Lung (tissue), 11 donors: ENCODE measurements at regions not wholly inside any gene's neighbourhood (a gene's known extent, or its start where the extent isn't known, plus 50 kb on each side); places are given as distances from the start of the nearest gene placed in this dataset.

Source experiments
- ATAC-seq: fragments of 200-7000 bp; cut with Tn5 transposase; one replicate; pipeline ENCODE4 v1.9.1; 2020; ENCODE audit warnings: moderate number of reproducible peaks; ENCODE audit not compliant: insufficient read depth, low FRiP score
- DNase-seq, 3 donors: peaks; one replicate each; pipeline ENCODE4 v3.0.0-alpha.2; 2013 to 2017
- H3K27ac ChIP-seq, 2 donors: one replicate each; pipeline ENCODE4 v1.5.1; 2013; ENCODE audit warnings: mild to moderate bottlenecking in 2 of 2, moderate library complexity in 2 of 2, control low read depth in 1 of 2, inconsistent platforms in 1 of 2, low read depth in 1 of 2, low read length in 1 of 2
- H3K27me3 ChIP-seq, 3 donors: one replicate each; pipeline ENCODE4 v1.5.1; 2013; ENCODE audit warnings: low read length in 2 of 3; ENCODE audit not compliant: control insufficient read depth in 3 of 3, insufficient read depth in 3 of 3
- H3K36me3 ChIP-seq, 4 donors: one replicate each; pipeline ENCODE4 v1.5.1; 2013; ENCODE audit warnings: low read length in 4 of 4, mild to moderate bottlenecking in 1 of 4, moderate library complexity in 1 of 4; ENCODE audit not compliant: control insufficient read depth in 4 of 4, insufficient read depth in 4 of 4
- H3K4me1 ChIP-seq, 5 donors: one replicate each; pipeline ENCODE4 v1.5.1; 2013; ENCODE audit warnings: low read length in 5 of 5, mild to moderate bottlenecking in 2 of 5, moderate library complexity in 1 of 5; ENCODE audit not compliant: control insufficient read depth in 5 of 5, insufficient read depth in 5 of 5
- H3K4me3 ChIP-seq: one replicate; pipeline ENCODE4 v1.5.1; 2013; ENCODE audit warnings: mild to moderate bottlenecking, control low read depth, moderate library complexity
- H3K9ac ChIP-seq, 2 donors: one replicate each; pipeline ENCODE4 v1.5.1; 2013; ENCODE audit warnings: low read length in 2 of 2, control low read depth in 1 of 2; ENCODE audit not compliant: insufficient read depth in 1 of 2
- H3K9me3 ChIP-seq, 4 donors: one replicate each; pipeline ENCODE4 v1.5.1; 2013; ENCODE audit warnings: low read length in 3 of 4, mild to moderate bottlenecking in 1 of 4, moderate library complexity in 1 of 4; ENCODE audit not compliant: control insufficient read depth in 4 of 4, insufficient read depth in 3 of 4
- CTCF ChIP-seq: IDR thresholded peaks from 2 replicates; pipeline ENCODE4 v1.5.1; 2012; ENCODE audit warnings: mild to moderate bottlenecking; ENCODE audit errors: control extremely low read depth, extremely low read depth
- WGBS, 2 donors: extraction: QIAGEN DNeasy Blood & Tissue Kit; methylation state at CpG; one replicate each; pipeline ENCODE4 v1.1.7; 2013; 5-methylcytosine and 5-hydroxymethylcytosine counted together
- donor health status: control.
- donor health status: control.
- donor health status: Bipolar disorder and iron deficiency.
- donor health status: healthy.
- donor health status: DM: yes; HTN: yes; CAD: no.

GRCh38 chr9:84141741-84142370 is 161.3 kb downstream of the RMI1 start:
- no peak overlapping the region for H3K4me3 ChIP-seq
- TF ChIP-seq CTCF = no peak
- DNase-seq = no peak
- no peak for ATAC-seq
- no peaks in the 10 kb centered on the region for H3K36me3 ChIP-seq
- H3K27ac ChIP-seq = no peak overlapping the region
- H3K27me3 ChIP-seq = peaks cover 0 to 30% (median 26%) of the 10 kb centered on the region in 3 donors
- WGBS, 2 donors = 82 to 88% methylated on average over 7 of the region's 7 CpGs
- H3K9ac ChIP-seq = no peak overlapping the region
- H3K9me3 ChIP-seq = peaks cover 0 to 4% (median 0%) of the 10 kb centered on the region in 4 donors
- peaks cover 2 to 17% (median 5%) of the 10 kb centered on the region in 5 donors for H3K4me1 ChIP-seq

DNA sequence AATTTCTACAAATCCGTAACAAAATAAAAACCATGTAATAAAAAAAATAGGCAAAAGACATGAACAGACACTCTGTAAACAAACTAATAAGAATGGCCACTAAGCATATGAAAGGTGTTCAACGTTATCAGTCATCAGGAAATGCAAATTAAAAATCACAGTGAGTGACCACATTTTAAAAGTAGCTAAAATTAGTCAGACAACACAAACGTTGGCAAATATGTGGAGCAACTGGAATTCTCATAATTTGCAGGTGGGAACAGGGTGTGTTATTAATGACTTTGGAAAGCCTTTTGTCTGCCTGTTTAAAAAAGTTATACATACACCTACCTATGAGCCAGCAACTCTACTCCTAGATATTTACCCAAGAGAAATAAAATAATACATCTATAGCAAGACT is 164.4 kb downstream of the RMI1 start:
- Histone ChIP-seq H3K27me3 (peaks cover 0 to 28% (median 25%) of the 10 kb centered on the region in 3 donors), H3K9me3 (peaks cover 0 to 3% (median 0%) of the 10 kb centered on the region in 4 donors), H3K27ac (no peak overlapping the region), H3K36me3 (no peaks in the 10 kb centered on the region), H3K4me3 (no peak overlapping the region), H3K4me1 (peaks cover 2 to 11% (median 3%) of the 10 kb centered on the region in 5 donors), H3K9ac (no peak overlapping the region)
- TF ChIP-seq CTCF = no peak
- 72 to 83% methylated on average over 3 of the region's 3 CpGs for WGBS, 2 donors
- no peak for ATAC-seq
- DNase-seq = no peak

DNA sequence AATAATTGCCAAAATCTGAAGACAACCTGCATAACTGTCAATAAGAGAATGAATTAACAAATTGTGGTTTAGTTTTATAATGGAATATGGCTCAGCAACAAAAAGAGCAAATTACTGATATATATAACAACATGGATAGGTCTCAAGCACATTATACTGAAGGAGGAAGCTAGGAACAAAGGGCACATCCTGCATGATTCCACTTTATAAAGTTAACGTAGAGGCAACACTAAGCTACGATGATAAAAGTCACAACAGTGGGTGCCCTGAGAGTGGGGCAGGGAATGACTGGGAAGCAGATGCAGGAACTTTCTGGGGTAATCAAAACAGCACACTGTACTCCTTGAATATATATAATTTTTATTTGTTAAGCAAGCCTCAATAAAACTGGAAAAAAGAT is 165.2 kb downstream of the RMI1 start:
- Histone ChIP-seq H3K4me3 (no peak overlapping the region), H3K27ac (no peak overlapping the region), H3K36me3 (no peaks in the 10 kb centered on the region), H3K9ac (no peak overlapping the region), H3K27me3 (peaks cover 0 to 25% (median 22%) of the 10 kb centered on the region in 3 donors), H3K4me1 (peaks cover 0 to 11% (median 2%) of the 10 kb centered on the region in 5 donors), H3K9me3 (peaks cover 0 to 3% (median 0%) of the 10 kb centered on the region in 4 donors)
- WGBS, 2 donors = 68 to 85% methylated on average over 2 of the region's 2 CpGs
- TF ChIP-seq CTCF = no peak
- DNase-seq = no peak
- no peak for ATAC-seq
